Right forelimb (tissue), 1 donor: ENCODE measurements at regions not wholly inside any gene's neighbourhood (a gene's known extent, or its start where the extent isn't known, plus 50 kb on each side); places are given as distances from the start of the nearest gene placed in this dataset.

Source experiments
- DNase-seq: peaks from one replicate; pipeline ENCODE4 v3.0.0-alpha.2; 2018

- DNase-seq = no peak
Measured at GRCh38 chr5:93096561-93096960, 484.5 kb downstream of the NR2F1-AS1 start.

- no peak for DNase-seq
Measured at GRCh38 chr5:93092349-93093105, 488.5 kb downstream of the NR2F1-AS1 start.

- DNase-seq = no peak
Measured at GRCh38 chr5:93090698-93091097, 490.3 kb downstream of the NR2F1-AS1 start.

GRCh38 chr5:93088592-93089389, 492.2 kb downstream of the NR2F1-AS1 start:
- no peak for DNase-seq

- no peak for DNase-seq
Measured at GRCh38 chr5:93087326-93087725, 493.7 kb downstream of the NR2F1-AS1 start.

GRCh38 chr5:93082981-93083380, 498.0 kb downstream of the NR2F1-AS1 start:
- DNase-seq = no peak

- no peak for DNase-seq
Measured at GRCh38 chr5:93079046-93079445, 502.0 kb downstream of the NR2F1-AS1 start.

GRCh38 chr5:93078082-93079038, 502.7 kb downstream of the NR2F1-AS1 start:
- no peak for DNase-seq

GRCh38 chr5:93076566-93076965, 504.5 kb downstream of the NR2F1-AS1 start:
- no peak for DNase-seq

- DNase-seq = no peak
Measured at GRCh38 chr5:93076096-93076495, 504.9 kb downstream of the NR2F1-AS1 start.

GRCh38 chr5:93073547-93073946, 507.5 kb downstream of the NR2F1-AS1 start:
- DNase-seq = no peak

- DNase-seq = no peak
Measured at GRCh38 chr5:93072831-93073459, 508.1 kb downstream of the NR2F1-AS1 start.

- DNase-seq = no peak
Measured at GRCh38 chr5:93071710-93072109, 509.3 kb downstream of the NR2F1-AS1 start.

GRCh38 chr5:93070938-93071337, 510.1 kb downstream of the NR2F1-AS1 start:
- no peak for DNase-seq

GRCh38 chr5:93069276-93069675, 511.7 kb downstream of the NR2F1-AS1 start:
- DNase-seq = no peak

- DNase-seq = no peak
Measured at GRCh38 chr5:93062548-93062947, 518.5 kb downstream of the NR2F1-AS1 start.

GRCh38 chr5:93058309-93058708, 522.7 kb downstream of the NR2F1-AS1 start:
- no peak for DNase-seq

GRCh38 chr5:93057311-93057710, 523.7 kb downstream of the NR2F1-AS1 start:
- DNase-seq = no peak

GRCh38 chr5:93055971-93056370, 525.0 kb downstream of the NR2F1-AS1 start:
- no peak for DNase-seq

GRCh38 chr5:93055561-93055960, 525.5 kb downstream of the NR2F1-AS1 start:
- no peak for DNase-seq

- DNase-seq = no peak
Measured at GRCh38 chr5:93054424-93055163, 526.4 kb downstream of the NR2F1-AS1 start.

- DNase-seq = no peak
Measured at GRCh38 chr5:93053825-93054224, 527.2 kb downstream of the NR2F1-AS1 start.
